Thyroid gland (tissue), 4 donors: ENCODE measurements at regions not wholly inside any gene's neighbourhood (a gene's known extent, or its start where the extent isn't known, plus 50 kb on each side); places are given as distances from the start of the nearest gene placed in this dataset.
A peak's percentile ranks its signal among the peaks of the same experiment; 100 is the strongest.

Source experiments
- DNase-seq, 2 donors: peaks; one replicate each; pipeline ENCODE4 v3.0.0-alpha.2; 2019
- H3K27ac ChIP-seq, 3 donors: fragments of 200-600 bp; sonication (generic); 1 replicate in 2 of 3; 2 replicates in 1 of 3; pipeline ENCODE4 v1.5.1; 2016 to 2019; ENCODE audit warnings: mild to moderate bottlenecking in 1 of 3, moderate library complexity in 1 of 3
- H3K27me3 ChIP-seq: fragments of 200-600 bp; sonication (generic); one replicate; pipeline ENCODE4 v1.5.1; 2019
- H3K36me3 ChIP-seq, 2 donors: fragments of 200-600 bp; sonication (generic); one replicate each; pipeline ENCODE4 v1.5.1; 2016 to 2019
- H3K4me1 ChIP-seq, 2 donors: fragments of 200-600 bp; sonication (generic); one replicate each; pipeline ENCODE4 v1.5.1; 2017 to 2019
- H3K4me3 ChIP-seq, 3 donors: fragments of 200-600 bp; sonication (generic); replicated peaks in 1 of 3; 1 replicate in 2 of 3; 2 replicates in 1 of 3; pipeline ENCODE4 v1.5.1; 2016; ENCODE audit warnings: mild to moderate bottlenecking in 1 of 3
- H3K9me3 ChIP-seq: fragments of 200-600 bp; sonication (generic); one replicate; pipeline ENCODE4 v1.5.1; 2017
- CTCF ChIP-seq, 6 experiments: fragments of 200-600 bp in 3 of 6; fragments of 450-650 bp in 3 of 6; sonication (generic) in 3 of 6; IDR thresholded peaks; one replicate each; pipeline ENCODE4 v1.5.1; 2016 to 2019; ENCODE audit warnings: antibody characterized with exemption in 6 of 6, mild to moderate bottlenecking in 2 of 6, inconsistent platforms in 1 of 6, moderate library complexity in 1 of 6
- POLR2A ChIP-seq, 2 donors: fragments of 450-650 bp; IDR thresholded peaks; one replicate each; pipeline ENCODE4 v1.6.1; 2017; ENCODE audit warnings: antibody characterized with exemption in 2 of 2, mild to moderate bottlenecking in 2 of 2, moderate library complexity in 1 of 2
- WGBS, 2 donors: methylation state at CpG; one replicate each; pipeline ENCODE4 v1.1.5; 2017; 5-methylcytosine and 5-hydroxymethylcytosine counted together
- intact Hi-C: fragments of 100-400 bp; cut with DNase I; formaldehyde crosslinking; loops from one replicate; pipeline ENCODE4 v1.15.1; 2023

GRCh38 chr12:93181409-93181965, 196.2 kb upstream of the NUDT4 start:
- peaks cover 11 to 19% of the 10 kb centered on the region in 2 donors for H3K4me1 ChIP-seq

GRCh38 chr12:93183940-93184671, 193.6 kb upstream of the NUDT4 start:
- 15 to 21% methylated on average over 5 of the region's 5 CpGs for WGBS, 2 donors

More at GRCh38 chr12:93181409-93181965, 196.2 kb upstream of the NUDT4 start:
- 41 to 53% methylated on average over 4 of the region's 4 CpGs for WGBS, 2 donors
- H3K36me3 ChIP-seq = no peaks in the 10 kb centered on the region
- intact Hi-C loops = no loop called here
- DNase-seq = no peak
- no peaks in the 10 kb centered on the region for H3K27me3 ChIP-seq
- peak overlapping the region in 1 of 3 donors; percentile 5 for H3K27ac ChIP-seq
- H3K4me3 ChIP-seq = no peak overlapping the region
- no peaks in the 10 kb centered on the region for H3K9me3 ChIP-seq
- TF ChIP-seq POLR2A (IDR thresholded peaks at IDR 0.05) (no peak), CTCF (IDR thresholded peaks at IDR 0.05) (no peak)

GRCh38 chr12:93184672-93185368, 192.9 kb upstream of the NUDT4 start:
- intact Hi-C loops = no loop called here
- Histone ChIP-seq H3K9me3 (no peaks in the 10 kb centered on the region), H3K27me3 (no peaks in the 10 kb centered on the region), H3K4me3 (no peak overlapping the region), H3K36me3 (no peaks in the 10 kb centered on the region), H3K4me1 (peaks cover 11 to 19% of the 10 kb centered on the region in 2 donors), H3K27ac (peak overlapping the region; percentile 63 to 79 (median 79))
- WGBS, 2 donors = 62 to 72% methylated on average over 3 of the region's 3 CpGs
- no peak for TF ChIP-seq CTCF (IDR thresholded peaks at IDR 0.05)
- no peak for TF ChIP-seq POLR2A (IDR thresholded peaks at IDR 0.05)
- no peak for DNase-seq

More at GRCh38 chr12:93183940-93184671, 193.6 kb upstream of the NUDT4 start:
- Histone ChIP-seq H3K27me3 (no peaks in the 10 kb centered on the region), H3K4me3 (no peak overlapping the region), H3K9me3 (no peaks in the 10 kb centered on the region), H3K36me3 (no peaks in the 10 kb centered on the region), H3K4me1 (peaks cover 11 to 19% of the 10 kb centered on the region in 2 donors), H3K27ac (peak overlapping the region; percentile 63 to 79 (median 79))
- intact Hi-C loops = no loop called here
- DNase-seq = peak; percentile 55 to 71
- TF ChIP-seq CTCF (IDR thresholded peaks at IDR 0.05) (no peak), POLR2A (IDR thresholded peaks at IDR 0.05) (no peak)

- H3K36me3 ChIP-seq = no peaks in the 10 kb centered on the region
- DNase-seq = no peak
- no peak for TF ChIP-seq CTCF (IDR thresholded peaks at IDR 0.05)
- TF ChIP-seq POLR2A (IDR thresholded peaks at IDR 0.05) = no peak
- no peak overlapping the region for H3K4me3 ChIP-seq
- H3K4me1 ChIP-seq = peaks cover 11 to 19% of the 10 kb centered on the region in 2 donors
- intact Hi-C loops = no loop called here
- no peaks in the 10 kb centered on the region for H3K9me3 ChIP-seq
- no peaks in the 10 kb centered on the region for H3K27me3 ChIP-seq
- H3K27ac ChIP-seq = peak overlapping the region in 1 of 3 donors; percentile 63
- 89 to 94% methylated on average over 2 of the region's 2 CpGs for WGBS, 2 donors
Observed at GRCh38 chr12:93185369-93185741, 192.4 kb upstream of the NUDT4 start.

GRCh38 chr12:93186131-93186530, 191.6 kb upstream of the NUDT4 start:
- 84 to 92% methylated on average over 2 of the region's 2 CpGs for WGBS, 2 donors
- Histone ChIP-seq H3K36me3 (no peaks in the 10 kb centered on the region), H3K27ac (no peak overlapping the region), H3K4me3 (no peak overlapping the region), H3K9me3 (no peaks in the 10 kb centered on the region), H3K27me3 (no peaks in the 10 kb centered on the region), H3K4me1 (peaks cover 11 to 19% of the 10 kb centered on the region in 2 donors)
- intact Hi-C loops = no loop called here
- no peak for TF ChIP-seq CTCF (IDR thresholded peaks at IDR 0.05)
- no peak for TF ChIP-seq POLR2A (IDR thresholded peaks at IDR 0.05)
- DNase-seq = no peak
